Astrocyte (in vitro differentiated cells and primary cell): ENCODE measurements at regions not wholly inside any gene's neighbourhood (a gene's known extent, or its start where the extent isn't known, plus 50 kb on each side); places are given as distances from the start of the nearest gene placed in this dataset.
A peak's percentile ranks its signal among the peaks of the same experiment; 100 is the strongest.

Experiments used
- DNase-seq: peaks from one replicate; pipeline ENCODE4 v3.0.0-alpha.2; 2010; ENCODE audit warnings: low read depth
- FAIRE-seq: peaks from 2 replicates; lab custom pipeline; 2011; peaks lifted over from hg19 to GRCh38; lab: Jason Lieb, UNC
- H2AFZ ChIP-seq: 2 replicates; pipeline ENCODE4 v1.6.0; 2012; ENCODE audit warnings: low read depth, low read length, inconsistent platforms
- H3K27ac ChIP-seq: 2 replicates; pipeline ENCODE4 v1.5.1; 2011; ENCODE audit warnings: low read depth, low read length, inconsistent platforms
- H3K27me3 ChIP-seq: 2 replicates; pipeline ENCODE4 v1.6.0; 2011; ENCODE audit warnings: low read length, inconsistent platforms; ENCODE audit not compliant: insufficient read depth
- H3K36me3 ChIP-seq: 2 replicates; pipeline ENCODE4 v1.5.1; 2011; ENCODE audit warnings: low read length, inconsistent platforms; ENCODE audit not compliant: insufficient read depth
- H3K4me1 ChIP-seq: 2 replicates; pipeline ENCODE4 v1.5.1; 2011; ENCODE audit warnings: low read length, inconsistent platforms; ENCODE audit not compliant: insufficient read depth
- H3K4me2 ChIP-seq: 2 replicates; pipeline ENCODE4 v1.6.0; 2012; ENCODE audit warnings: low read length, inconsistent platforms
- H3K4me3 ChIP-seq: 2 replicates; pipeline ENCODE4 v1.5.1; 2011; ENCODE audit warnings: low read depth, mild to moderate bottlenecking, low read length, inconsistent platforms; ENCODE audit not compliant: insufficient read depth
- H3K79me2 ChIP-seq: 2 replicates; pipeline ENCODE4 v1.6.0; 2012; ENCODE audit warnings: mild to moderate bottlenecking, low read length, inconsistent platforms; ENCODE audit not compliant: insufficient read depth
- H3K9ac ChIP-seq: 2 replicates; pipeline ENCODE4 v1.6.0; 2012; ENCODE audit warnings: mild to moderate bottlenecking, low read length, inconsistent platforms
- H3K9me3 ChIP-seq: 2 replicates; pipeline ENCODE4 v1.5.1; 2012; ENCODE audit warnings: low read depth, mild to moderate bottlenecking, low read length, inconsistent platforms; ENCODE audit not compliant: insufficient read depth
- H4K20me1 ChIP-seq: 2 replicates; pipeline ENCODE4 v1.6.0; 2012; ENCODE audit warnings: low read length, inconsistent platforms; ENCODE audit not compliant: insufficient read depth
- H3K27ac Mint-ChIP-seq: one replicate; pipeline ENCODE4 v1.8.0; 2021; ENCODE audit warnings: mild to moderate bottlenecking, mixed read lengths; ENCODE audit not compliant: unreplicated experiment
- H3K27me3 Mint-ChIP-seq: one replicate; pipeline ENCODE4 v1.8.0; 2021; ENCODE audit warnings: low read depth, mixed read lengths; ENCODE audit not compliant: unreplicated experiment
- H3K36me3 Mint-ChIP-seq: one replicate; pipeline ENCODE4 v1.8.0; 2021; ENCODE audit warnings: low read depth, mixed read lengths; ENCODE audit not compliant: unreplicated experiment
- H3K4me1 Mint-ChIP-seq: one replicate; pipeline ENCODE4 v1.8.0; 2021; ENCODE audit warnings: low read depth, mixed read lengths; ENCODE audit not compliant: unreplicated experiment
- H3K4me3 Mint-ChIP-seq: one replicate; pipeline ENCODE4 v1.8.0; 2021; ENCODE audit warnings: mild to moderate bottlenecking, moderate library complexity, mixed read lengths; ENCODE audit not compliant: unreplicated experiment
- H3K9me3 Mint-ChIP-seq: one replicate; pipeline ENCODE4 v1.8.0; 2021; ENCODE audit warnings: mild to moderate bottlenecking, mixed read lengths; ENCODE audit not compliant: unreplicated experiment
- EZH2 ChIP-seq: IDR thresholded peaks from 2 replicates; pipeline ENCODE4 v1.6.1; 2012; ENCODE audit warnings: mild to moderate bottlenecking, low read length, inconsistent platforms; ENCODE audit not compliant: insufficient read depth
- TF ChIP-seq, protein P1 (sequence below): IDR thresholded peaks from 2 replicates; pipeline ENCODE4 v1.5.1; 2011; ENCODE audit warnings: low read depth, mild to moderate bottlenecking, inconsistent platforms, low read length, moderate library complexity; ENCODE audit not compliant: insufficient read depth

DNA sequence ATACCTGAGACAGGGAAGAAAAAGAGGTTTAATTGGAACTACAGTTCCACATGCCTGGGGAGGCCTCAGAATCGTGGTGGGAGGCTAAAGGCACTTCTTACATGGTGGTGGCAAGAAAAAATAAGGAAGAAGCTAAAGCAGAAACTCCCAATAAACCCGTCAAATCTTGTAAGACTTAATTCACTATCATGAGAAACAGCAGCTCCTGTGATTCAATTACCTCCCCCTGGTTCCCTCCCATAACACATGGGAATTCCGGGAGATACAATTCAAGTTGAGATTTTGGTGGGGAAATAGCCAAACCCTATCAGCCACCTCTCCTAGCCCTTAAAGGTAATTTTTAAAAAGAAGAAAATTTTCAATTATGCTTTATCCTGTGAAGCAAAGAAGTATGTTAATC lies 728.8 kb downstream of the RNF144A start:
- no peaks in the 10 kb centered on the region for H3K4me1 Mint-ChIP-seq
- no peak overlapping the region for H3K9ac ChIP-seq
- H3K4me1 ChIP-seq = no peaks in the 10 kb centered on the region
- no peak overlapping the region for H3K4me3 Mint-ChIP-seq
- no peak for DNase-seq
- no peak overlapping the region for H3K27ac ChIP-seq
- TF ChIP-seq, protein P1, sequence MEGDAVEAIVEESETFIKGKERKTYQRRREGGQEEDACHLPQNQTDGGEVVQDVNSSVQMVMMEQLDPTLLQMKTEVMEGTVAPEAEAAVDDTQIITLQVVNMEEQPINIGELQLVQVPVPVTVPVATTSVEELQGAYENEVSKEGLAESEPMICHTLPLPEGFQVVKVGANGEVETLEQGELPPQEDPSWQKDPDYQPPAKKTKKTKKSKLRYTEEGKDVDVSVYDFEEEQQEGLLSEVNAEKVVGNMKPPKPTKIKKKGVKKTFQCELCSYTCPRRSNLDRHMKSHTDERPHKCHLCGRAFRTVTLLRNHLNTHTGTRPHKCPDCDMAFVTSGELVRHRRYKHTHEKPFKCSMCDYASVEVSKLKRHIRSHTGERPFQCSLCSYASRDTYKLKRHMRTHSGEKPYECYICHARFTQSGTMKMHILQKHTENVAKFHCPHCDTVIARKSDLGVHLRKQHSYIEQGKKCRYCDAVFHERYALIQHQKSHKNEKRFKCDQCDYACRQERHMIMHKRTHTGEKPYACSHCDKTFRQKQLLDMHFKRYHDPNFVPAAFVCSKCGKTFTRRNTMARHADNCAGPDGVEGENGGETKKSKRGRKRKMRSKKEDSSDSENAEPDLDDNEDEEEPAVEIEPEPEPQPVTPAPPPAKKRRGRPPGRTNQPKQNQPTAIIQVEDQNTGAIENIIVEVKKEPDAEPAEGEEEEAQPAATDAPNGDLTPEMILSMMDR = no peak
- H3K36me3 Mint-ChIP-seq = no peaks in the 10 kb centered on the region
- H3K36me3 ChIP-seq = no peaks in the 10 kb centered on the region
- no peaks in the 10 kb centered on the region for H3K9me3 ChIP-seq
- FAIRE-seq = no peak
- no peaks in the 10 kb centered on the region for H3K27me3 ChIP-seq
- H3K4me2 ChIP-seq = no peak overlapping the region
- no peak overlapping the region for H2AFZ ChIP-seq
- no peak overlapping the region for H3K4me3 ChIP-seq
- no peaks in the 10 kb centered on the region for H3K79me2 ChIP-seq
- no peak overlapping the region for H3K27ac Mint-ChIP-seq
- H3K9me3 Mint-ChIP-seq = peaks cover 4% of the 10 kb centered on the region
- H3K27me3 Mint-ChIP-seq = no peaks in the 10 kb centered on the region
- no peaks in the 10 kb centered on the region for H4K20me1 ChIP-seq

DNA sequence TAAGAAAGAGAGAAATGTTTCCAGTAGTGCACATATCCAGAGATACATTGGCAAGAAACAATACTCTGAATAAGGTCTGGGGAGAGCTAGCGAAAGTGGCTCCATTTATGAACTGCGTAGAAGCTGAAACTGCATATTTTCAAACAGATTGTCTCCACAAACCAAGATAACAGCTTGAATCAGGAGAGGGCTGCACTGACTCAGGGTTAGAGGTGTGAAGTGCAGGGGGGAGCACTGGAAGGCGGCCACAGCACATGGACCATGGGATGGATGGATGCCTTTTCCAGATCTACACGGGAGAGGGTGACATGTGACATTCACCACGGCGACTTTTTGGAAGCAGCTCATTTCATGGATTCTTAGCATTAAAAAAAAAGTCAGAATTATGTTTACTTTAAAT lies 729.4 kb downstream of the RNF144A start:
- Mint-ChIP-seq H3K27ac (no peak overlapping the region), H3K4me1 (no peaks in the 10 kb centered on the region), H3K27me3 (no peaks in the 10 kb centered on the region), H3K9me3 (peaks cover 2% of the 10 kb centered on the region), H3K4me3 (no peak overlapping the region), H3K36me3 (no peaks in the 10 kb centered on the region)
- no peaks in the 10 kb centered on the region for H3K9me3 ChIP-seq
- H3K79me2 ChIP-seq = no peaks in the 10 kb centered on the region
- no peak overlapping the region for H3K9ac ChIP-seq
- H4K20me1 ChIP-seq = no peaks in the 10 kb centered on the region
- TF ChIP-seq, protein P1 = no peak
- no peak for TF ChIP-seq EZH2
- no peak overlapping the region for H3K4me2 ChIP-seq
- H3K27me3 ChIP-seq = no peaks in the 10 kb centered on the region
- no peak overlapping the region for H3K27ac ChIP-seq
- no peaks in the 10 kb centered on the region for H3K4me1 ChIP-seq
- no peak overlapping the region for H2AFZ ChIP-seq
- no peak overlapping the region for H3K4me3 ChIP-seq
- DNase-seq (peak; percentile 14), FAIRE-seq (no peak)
- H3K36me3 ChIP-seq = no peaks in the 10 kb centered on the region

DNA sequence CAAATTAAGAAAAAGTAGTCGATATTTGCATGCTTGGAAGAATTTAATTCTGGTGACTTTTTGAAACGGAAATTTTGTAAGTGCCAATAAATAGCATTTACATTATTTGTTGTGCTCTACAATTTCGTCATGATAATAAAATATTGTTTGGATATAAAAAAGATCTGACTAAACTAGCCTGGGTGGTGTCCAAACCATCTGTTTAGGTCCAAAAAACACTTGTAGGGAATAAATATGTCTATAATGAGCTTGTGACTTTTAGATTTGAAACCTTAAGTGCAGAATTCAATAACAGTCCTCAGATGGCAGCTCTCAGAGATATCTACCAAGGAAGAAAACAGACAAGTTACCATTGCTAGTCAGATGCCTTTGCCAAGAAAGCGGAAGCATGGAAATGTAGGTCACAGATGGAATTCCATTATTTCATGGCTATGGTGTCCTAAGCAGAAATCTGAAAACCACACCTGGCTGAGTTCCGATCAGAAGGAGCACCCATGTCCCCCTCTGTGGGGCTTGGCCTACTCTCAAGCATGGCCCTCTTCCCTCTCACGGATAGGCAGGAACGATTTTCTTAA lies 731.1 kb downstream of the RNF144A start:
- no peak overlapping the region for H3K4me2 ChIP-seq
- no peaks in the 10 kb centered on the region for H3K27me3 Mint-ChIP-seq
- no peaks in the 10 kb centered on the region for H3K9me3 ChIP-seq
- no peak for DNase-seq
- no peaks in the 10 kb centered on the region for H4K20me1 ChIP-seq
- no peaks in the 10 kb centered on the region for H3K36me3 ChIP-seq
- H3K4me3 ChIP-seq = no peak overlapping the region
- H3K79me2 ChIP-seq = no peaks in the 10 kb centered on the region
- H3K4me1 Mint-ChIP-seq = no peaks in the 10 kb centered on the region
- H3K9ac ChIP-seq = no peak overlapping the region
- no peak overlapping the region for H3K27ac Mint-ChIP-seq
- no peak overlapping the region for H2AFZ ChIP-seq
- no peaks in the 10 kb centered on the region for H3K4me1 ChIP-seq
- FAIRE-seq = no peak
- no peak overlapping the region for H3K4me3 Mint-ChIP-seq
- no peaks in the 10 kb centered on the region for H3K27me3 ChIP-seq
- no peak for TF ChIP-seq EZH2
- TF ChIP-seq, protein P1 = no peak
- no peaks in the 10 kb centered on the region for H3K36me3 Mint-ChIP-seq
- peaks cover 1% of the 10 kb centered on the region for H3K9me3 Mint-ChIP-seq
- H3K27ac ChIP-seq = no peak overlapping the region
